DND-41 (cell line): ENCODE measurements at regions not wholly inside any gene's neighbourhood (a gene's known extent, or its start where the extent isn't known, plus 50 kb on each side); places are given as distances from the start of the nearest gene placed in this dataset.

Source experiments
- EZH2 ChIP-seq: IDR thresholded peaks from 3 replicates; pipeline ENCODE4 v1.6.1; 2012; ENCODE audit warnings: borderline replicate concordance, low read depth, mild to moderate bottlenecking, moderate library complexity, low read length, inconsistent platforms; ENCODE audit not compliant: severe bottlenecking
- TF ChIP-seq, protein P1 (sequence below): IDR thresholded peaks from 2 replicates; pipeline ENCODE4 v1.5.1; 2012; ENCODE audit warnings: borderline replicate concordance, low read length, moderate library complexity, mild to moderate bottlenecking; ENCODE audit not compliant: poor library complexity, severe bottlenecking; ENCODE audit errors: extremely low read depth

DNA sequence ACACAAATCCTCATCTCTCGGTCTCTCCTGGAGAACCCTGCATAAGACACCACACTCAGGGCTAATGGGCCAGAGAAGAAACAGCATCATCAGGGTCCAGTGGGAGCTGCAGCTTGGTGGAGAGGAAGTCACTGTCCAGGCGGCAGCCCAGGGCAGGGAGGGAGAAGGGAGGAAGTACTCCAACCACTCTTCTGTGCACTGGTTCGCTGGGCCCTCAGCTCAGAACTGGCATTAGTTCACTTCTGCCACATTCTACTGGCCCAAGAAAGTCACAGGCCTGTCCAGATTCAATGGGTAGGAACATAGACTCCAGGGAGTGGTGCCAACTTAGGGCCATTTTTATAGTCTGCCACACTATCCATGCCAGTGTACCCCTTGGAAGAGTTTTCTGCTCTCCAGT is 169.0 kb downstream of the ABHD5 start:
- TF ChIP-seq, protein P1, sequence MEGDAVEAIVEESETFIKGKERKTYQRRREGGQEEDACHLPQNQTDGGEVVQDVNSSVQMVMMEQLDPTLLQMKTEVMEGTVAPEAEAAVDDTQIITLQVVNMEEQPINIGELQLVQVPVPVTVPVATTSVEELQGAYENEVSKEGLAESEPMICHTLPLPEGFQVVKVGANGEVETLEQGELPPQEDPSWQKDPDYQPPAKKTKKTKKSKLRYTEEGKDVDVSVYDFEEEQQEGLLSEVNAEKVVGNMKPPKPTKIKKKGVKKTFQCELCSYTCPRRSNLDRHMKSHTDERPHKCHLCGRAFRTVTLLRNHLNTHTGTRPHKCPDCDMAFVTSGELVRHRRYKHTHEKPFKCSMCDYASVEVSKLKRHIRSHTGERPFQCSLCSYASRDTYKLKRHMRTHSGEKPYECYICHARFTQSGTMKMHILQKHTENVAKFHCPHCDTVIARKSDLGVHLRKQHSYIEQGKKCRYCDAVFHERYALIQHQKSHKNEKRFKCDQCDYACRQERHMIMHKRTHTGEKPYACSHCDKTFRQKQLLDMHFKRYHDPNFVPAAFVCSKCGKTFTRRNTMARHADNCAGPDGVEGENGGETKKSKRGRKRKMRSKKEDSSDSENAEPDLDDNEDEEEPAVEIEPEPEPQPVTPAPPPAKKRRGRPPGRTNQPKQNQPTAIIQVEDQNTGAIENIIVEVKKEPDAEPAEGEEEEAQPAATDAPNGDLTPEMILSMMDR: no peak
- no peak for TF ChIP-seq EZH2
